NCI-H1694 (cell line): ENCODE measurements at regions not wholly inside any gene's neighbourhood (a gene's known extent, or its start where the extent isn't known, plus 50 kb on each side); places are given as distances from the start of the nearest gene placed in this dataset.

Experiments
- DNase-seq: peaks from one replicate; lab custom pipeline; 2025; lab: John Stamatoyannopoulos, UW

DNA sequence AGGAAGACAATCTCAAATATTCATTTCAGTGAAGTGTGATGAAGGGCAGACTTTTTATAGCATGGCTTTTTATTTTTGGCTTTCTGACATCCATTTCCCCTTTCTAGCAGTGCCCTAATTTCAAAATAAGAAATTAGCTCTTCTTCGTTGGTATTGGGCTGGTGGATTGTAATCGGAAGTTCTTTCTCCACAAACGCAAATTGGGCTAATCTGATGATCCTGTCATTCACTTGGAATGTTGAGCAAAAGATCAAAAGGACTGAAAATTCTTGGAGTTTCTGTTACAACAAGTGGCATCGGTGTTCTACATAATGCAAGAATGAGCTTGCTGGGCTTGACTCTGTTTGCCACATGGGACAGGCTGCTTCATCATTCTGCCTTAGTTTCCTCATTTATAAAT is 1182.8 kb downstream of the FLRT2 start:
- no peak for DNase-seq

DNA sequence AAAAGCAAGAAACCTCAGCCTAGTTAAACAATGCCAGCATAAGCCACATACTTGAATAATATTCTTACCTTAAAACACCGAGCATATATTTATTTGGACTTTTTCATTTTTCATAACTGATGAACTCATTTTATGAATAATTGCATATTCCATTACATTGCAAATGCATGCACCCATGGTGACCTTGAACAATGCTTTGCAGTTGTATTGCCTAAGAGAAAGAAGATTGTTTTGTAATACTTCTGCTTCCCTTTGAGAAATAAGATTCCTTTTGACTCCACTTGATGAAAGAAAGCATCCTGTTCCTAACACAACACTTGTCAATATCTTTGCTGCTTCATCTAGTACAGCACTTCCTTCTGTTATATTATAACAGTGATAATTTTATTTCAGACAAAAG is 1182.2 kb downstream of the FLRT2 start:
- no peak for DNase-seq

DNA sequence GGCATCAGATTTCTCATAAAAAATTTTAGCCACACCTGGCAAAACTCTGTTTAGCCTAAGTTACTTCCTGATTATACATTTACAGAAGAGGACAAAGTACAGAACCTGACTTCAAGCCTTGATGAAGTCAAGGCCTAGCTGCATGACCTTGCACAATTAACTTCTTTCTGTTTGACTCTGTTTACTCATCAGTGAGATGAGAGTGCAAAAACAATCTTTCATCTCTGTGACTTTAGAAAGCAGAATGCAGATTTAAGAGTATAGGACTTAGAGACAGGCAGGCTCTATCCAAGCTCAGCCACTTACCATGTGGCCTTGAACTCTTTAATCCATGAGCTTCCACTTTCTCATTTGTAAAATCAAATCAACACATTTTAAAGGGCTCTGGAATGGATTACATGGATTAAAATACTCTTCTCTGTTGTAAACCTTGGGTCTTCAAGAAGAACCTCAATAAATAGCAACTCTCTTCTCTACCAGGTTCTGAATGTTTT is 1178.9 kb downstream of the FLRT2 start:
- no peak for DNase-seq

DNA sequence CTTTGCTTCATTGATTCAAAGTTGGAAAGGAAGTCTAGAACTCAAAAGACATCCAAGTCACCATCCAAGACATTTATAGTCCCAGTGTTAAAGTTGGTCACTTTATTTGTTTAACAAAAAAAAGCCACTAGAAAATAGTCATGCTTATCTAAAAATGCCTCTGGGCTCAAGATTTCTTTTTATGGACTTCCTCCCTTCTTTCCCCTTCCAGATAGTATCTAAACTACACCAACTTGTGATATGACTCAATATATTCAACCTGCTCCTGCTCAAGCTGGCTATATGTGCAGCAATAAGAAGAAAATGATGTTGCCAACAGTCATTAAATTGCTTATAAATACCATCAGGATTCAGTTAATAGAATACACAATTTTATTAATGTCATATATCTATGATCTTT is 1177.1 kb downstream of the FLRT2 start:
- DNase-seq, result no peak

DNA sequence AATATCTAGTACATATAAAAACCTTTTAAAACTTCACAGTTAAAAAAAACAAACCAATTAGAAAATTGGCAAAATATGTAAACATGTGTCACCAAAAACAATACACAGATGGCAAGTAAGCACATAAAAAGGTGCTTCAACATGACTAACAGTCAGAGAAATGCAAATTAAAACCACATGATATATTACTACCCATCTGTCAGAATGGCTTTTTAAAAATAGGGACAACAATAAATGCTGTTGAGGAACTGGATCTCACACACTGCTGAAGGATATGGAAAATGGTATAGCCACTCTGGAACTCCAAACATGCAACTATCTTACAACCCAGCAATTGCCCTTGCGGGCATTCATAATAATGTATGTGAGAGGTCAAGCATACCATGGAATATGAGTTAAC is 1153.6 kb downstream of the FLRT2 start:
- peak; percentile 66 for DNase-seq

DNA sequence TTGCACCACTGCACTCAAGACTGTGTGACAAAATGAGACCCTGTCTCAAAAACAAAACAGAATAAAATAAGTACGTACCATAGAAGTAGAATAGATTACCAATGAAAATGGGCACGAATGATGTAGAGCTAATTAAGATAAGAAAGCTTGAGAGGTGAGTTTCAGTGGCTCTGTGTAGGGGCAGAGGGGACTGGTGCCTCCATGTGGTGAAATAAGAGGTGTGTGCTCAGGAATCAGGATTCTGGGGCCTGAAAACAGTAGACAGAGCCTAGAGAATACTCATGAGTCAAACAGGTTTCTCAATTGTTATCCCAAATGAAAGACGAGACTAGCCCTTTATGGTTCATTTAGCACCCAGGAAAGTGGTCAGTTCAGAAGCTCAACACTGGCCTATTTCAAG is 1145.1 kb downstream of the FLRT2 start:
- no peak for DNase-seq

DNA sequence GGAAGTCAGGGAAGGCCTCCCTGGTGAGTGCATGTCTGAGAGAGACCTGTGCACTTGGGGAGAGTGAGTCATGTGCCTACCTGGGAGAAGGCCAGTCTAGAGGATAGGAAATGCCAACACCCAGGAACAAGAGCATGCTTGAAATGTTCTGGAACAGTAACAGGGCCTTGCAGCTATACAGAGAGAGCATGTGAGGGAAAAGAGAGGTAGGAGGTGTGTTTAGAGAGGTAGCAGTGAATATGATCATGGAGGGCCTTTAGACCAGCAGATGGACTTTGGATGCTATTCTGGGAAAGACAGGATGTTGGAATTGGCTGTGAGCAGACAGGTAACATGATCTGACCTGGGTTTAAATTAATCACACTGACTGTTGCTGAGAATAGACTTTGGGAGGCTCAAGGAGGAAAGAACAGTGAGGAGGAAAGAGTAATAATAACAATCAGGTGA is 1143.6 kb downstream of the FLRT2 start:
- DNase-seq, result no peak

DNA sequence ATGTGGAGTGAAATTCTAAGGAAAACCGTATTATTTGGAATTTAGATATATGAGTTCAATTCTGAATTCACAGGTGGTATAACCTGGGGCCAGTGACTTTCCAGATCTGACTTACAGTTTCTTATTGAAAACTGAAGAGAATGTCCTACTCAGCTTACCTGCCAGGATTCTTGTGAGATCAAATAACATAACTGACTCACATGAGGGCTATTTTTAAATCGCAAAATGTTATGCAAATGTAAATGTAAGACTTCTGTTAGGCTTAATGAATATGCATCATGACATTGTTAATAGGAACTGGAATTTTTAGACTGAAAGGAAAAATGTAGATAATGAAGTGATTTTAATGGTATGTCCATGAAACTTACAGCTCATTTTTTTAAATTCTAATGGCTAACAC is 1142.1 kb downstream of the FLRT2 start:
- no peak for DNase-seq

DNA sequence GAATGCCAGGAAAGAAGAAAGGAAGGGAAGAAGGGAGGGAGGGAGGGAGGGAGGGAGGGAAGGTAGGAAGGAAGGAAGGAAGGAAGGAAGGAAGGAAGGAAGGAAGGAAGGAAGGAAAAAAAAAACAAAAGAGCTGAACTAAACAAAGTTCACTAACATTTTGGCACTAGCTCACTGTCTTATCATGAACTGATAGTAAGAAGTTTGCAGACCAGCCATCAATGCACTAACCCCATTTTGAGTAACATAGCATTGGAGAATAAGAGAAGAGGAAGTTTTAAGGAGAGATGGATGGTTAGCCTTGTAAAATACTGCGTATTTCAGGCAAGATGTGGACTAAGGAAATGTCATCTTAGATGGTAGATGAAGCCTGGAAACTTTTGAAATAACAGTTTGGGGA is 1136.0 kb downstream of the FLRT2 start:
- DNase-seq, result no peak

DNA sequence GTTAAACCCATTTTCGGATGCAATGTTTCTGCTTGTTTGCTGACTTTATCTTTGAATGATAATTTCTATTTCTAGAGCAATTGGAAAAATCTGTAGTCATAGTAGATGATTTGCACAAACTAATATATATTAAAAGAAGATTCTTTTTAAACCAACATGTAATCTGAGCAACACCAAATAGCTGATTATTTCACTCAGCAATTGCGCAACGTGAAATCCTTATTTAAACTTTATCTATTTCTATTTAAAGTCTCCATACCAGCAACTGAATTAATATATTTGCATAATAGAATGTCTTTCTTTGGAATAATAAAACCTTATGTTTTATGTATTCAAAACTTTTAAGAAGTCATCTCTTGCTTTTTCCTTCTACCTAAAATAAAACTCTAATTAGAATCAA is 1132.4 kb downstream of the FLRT2 start:
- DNase-seq, result no peak

DNA sequence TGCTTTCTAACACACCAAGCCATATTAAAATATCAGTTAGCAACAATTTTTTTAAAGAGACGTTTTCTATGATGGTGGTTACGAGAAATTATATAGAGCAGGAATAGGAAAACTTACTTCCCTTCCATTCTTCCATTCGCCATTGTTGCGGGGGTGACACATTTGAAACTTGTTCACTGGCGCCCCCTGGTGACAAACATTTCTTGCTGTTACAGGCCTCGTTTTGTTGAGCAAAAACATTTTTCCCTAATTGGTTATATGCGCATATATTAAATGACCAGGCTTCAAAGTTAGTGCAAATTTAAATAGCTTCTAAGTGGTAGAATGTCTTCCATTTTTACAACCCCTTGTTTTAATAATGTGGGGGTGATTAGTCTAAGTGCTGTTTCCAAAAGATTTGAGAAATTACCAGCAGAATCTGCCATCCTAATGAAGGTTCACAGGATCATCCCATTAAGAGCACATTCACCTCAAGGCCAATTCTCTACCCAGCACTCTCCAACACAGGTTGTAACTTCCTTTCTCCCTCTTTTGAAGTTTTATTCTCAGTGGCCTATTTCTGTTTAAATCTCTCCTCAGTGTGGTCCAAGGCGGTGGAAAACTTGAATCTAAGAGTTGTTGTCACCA is 1124.7 kb downstream of the FLRT2 start:
- DNase-seq, result peak; percentile 20

DNA sequence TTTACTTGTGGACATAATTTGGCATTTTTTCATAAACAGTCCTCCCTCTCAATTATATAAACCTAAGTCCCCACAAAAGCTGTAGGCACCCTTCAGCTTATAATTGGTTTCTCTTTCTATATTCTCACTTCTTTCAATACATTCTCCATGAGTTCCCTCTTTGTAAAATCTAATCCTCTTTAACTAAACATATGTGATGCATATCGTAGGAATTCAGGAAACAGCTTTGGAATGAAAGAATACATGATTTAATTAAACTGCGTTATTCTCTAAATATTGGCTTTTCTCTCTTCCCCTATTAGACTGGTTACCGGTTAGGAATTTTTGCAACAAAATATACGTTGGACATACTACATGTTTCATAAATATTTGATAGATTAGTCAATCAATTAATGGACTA is 1122.6 kb downstream of the FLRT2 start:
- no peak for DNase-seq

DNA sequence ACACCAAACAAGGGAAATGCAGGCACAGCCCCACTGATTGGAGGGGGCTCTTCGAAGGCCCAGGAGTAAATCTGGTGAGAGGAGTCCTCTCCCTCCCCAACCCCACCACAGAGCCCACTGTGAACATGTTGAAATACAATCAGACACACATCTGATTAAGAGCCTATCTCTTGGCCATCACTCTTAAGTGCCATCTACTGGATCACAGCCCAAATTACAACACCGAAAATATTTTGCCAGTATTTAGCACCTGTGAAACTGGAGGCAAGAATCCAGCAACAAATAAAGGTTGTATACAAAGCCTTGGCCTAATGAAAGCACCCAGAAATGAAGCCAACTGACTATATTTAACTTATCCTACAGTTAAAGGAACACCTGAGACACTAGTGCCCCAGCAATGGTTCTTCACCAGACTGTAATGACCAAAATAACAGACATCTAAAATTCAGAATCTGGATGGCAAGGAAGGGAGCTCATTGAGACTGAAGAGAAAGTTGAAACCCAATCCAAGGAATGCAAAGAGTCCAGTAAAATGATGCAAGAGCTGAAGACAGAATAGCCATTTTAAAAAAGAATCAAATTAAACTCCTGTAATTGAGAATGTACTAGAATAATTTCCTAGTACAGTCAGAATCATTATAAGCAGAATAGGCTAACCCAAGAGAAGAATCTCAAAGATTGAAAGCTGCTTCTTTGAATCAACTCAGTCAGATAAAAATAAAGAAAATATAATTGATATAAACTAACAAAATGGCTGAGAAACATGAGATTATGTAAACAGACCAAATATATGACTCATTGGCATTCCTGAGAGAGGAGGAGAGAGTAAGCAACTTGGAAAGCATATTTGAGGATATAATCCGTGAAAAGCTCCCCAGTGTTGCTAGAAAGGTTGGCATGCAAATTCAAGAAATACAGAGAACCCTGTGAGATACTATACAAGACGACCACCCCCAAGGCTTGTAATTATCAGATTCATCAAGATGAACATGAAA is 1117.0 kb downstream of the FLRT2 start:
- DNase-seq, result peak; percentile 20

DNA sequence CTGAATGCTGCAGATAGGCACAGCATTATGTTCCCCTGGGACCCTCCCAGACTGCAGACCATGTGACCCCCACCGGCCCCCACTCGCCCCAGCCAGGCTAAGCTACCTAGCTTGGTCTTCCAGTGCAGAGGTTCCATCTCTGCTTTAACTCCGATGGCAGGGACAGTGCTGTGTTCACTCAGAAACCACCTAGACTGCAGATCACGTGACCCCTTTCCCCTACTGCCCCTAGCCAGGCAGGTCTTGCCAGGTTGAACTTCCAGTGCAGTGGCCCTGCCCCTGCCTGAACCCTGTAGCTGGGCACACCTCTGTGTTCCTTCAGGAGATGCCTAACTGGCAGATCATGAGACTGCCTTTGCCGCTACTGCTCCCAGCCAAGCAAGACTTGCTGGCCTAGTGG is 1116.2 kb downstream of the FLRT2 start:
- DNase-seq, result no peak

DNA sequence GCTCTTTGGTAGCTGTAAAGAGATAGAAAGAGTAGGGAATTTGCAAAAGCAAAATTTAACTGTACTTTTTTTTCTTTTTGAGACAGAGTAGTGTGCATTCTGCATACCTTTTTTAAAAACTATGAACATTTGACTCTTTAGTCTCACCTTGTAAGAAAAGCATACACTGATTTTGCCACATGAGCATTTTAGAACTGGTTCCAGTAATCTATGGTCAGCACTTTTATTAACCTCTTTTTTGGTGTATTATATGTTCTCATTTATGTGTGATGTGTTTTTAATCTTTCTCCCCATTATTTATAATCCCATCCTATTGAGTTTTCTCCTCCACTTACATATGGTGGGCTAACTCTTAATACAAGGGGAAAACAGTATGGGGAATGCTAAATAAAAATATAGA is 1111.4 kb downstream of the FLRT2 start:
- DNase-seq, result no peak

DNA sequence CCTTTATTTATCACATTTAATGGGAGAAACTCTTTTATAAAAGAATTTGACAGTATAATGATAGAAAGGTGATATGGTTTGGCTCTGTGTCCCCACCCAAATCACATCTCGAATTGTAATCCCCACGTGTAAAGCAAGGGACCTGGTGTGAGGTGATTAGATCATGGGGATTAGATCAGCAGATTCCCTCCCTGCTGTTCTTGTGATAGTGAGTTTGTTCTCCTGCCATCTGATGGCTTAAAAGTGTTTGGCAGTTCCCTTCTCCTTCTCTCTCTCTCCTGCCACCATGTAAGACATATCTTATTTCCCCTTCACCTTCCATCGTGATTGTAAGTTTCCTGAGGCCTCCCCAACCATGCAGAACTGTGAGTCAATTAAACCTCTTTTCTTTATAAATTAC is 1110.3 kb downstream of the FLRT2 start:
- no peak for DNase-seq

DNA sequence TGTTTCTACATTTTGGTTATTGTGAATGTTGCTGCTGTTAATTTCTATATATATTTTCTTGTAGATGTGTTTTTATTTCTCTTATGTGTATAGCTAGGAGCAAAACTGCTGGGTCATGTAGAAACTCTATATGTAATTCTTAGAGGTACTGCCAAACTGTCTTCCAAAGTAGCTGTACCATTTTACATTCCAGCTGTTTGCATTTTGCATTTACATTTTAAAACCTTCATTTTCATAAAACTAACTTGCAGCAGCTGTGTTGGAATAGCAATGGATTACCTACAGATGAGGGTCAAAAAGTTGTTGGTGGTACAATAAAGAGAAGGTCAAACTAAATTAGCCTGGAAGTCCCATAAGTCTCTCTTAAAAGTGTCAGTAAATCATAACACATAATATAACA is 1109.7 kb downstream of the FLRT2 start:
- no peak for DNase-seq

DNA sequence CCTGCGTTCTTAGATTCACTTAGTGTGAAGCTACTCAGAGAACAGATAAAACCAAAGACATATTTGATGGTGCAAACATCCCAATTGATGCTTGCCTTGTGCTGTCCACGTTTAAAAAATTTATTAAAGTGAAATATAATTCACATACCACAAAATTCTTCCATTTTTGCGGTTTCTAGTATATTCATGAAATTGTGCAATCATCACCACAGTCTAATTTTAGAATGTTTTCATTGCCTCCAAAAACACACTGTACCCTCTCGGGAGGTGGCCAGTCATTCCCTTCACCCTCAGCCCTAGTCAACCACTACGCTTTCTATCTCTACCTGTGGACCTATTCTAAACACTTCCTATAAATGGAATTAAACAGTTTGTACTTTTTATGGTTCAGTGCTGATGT is 1109.2 kb downstream of the FLRT2 start:
- DNase-seq, result no peak

DNA sequence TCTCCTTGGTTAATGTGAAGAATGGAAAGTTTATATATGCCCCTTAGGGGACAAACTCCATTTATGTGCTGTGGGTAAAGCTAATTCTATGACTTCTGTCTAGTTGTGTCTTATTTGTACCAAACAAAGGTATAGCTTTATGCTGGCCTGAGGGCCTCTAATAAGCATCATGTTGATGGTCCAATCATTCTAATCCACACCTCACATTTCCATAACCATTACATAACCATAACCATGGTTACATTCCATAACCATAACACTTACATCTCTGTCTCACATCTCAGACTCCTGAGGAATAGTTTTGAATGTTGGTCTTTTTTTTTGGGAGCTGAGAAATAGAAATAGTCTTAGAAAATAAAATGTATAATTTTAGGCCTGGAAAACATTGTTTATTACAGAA is 1097.1 kb downstream of the FLRT2 start:
- no peak for DNase-seq

DNA sequence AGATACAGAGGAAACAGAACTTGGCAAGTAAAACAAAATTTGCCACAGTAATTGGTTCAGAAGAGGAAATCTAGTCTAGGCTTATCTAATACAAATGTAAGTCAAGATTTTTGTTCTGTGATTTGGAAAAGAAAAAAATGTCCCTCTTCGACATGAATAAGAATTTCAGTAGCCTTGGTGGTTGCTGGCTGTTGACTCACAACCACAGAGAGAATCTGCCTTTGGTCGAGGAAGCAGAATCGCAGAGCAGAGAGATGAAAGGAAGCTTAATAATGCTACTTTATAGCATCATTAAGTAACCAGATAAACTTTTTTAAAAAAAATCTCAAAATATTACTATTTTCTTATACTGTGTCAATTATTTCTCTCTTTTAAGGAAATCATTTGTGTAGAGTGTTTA is 1096.6 kb downstream of the FLRT2 start:
- DNase-seq, result no peak

DNA sequence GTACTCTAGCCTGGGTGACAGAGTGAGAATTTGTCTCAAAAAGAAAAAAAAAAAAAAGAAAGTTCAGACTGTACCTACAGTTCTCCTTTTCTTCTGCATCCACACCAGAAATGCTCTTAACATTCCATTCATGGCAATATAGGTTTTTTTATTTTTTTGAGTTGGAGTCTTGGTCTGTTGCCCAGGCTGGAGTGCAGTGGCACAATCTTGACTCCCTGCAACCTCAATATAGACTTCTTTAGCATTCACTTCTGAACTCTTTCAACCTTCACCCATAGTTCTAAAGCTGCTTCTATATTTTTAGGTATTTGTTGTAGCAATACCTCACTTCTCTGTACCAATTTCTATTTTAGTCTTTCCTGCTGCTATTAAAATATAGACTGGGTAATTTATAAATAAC is 1095.7 kb downstream of the FLRT2 start:
- no peak for DNase-seq

DNA sequence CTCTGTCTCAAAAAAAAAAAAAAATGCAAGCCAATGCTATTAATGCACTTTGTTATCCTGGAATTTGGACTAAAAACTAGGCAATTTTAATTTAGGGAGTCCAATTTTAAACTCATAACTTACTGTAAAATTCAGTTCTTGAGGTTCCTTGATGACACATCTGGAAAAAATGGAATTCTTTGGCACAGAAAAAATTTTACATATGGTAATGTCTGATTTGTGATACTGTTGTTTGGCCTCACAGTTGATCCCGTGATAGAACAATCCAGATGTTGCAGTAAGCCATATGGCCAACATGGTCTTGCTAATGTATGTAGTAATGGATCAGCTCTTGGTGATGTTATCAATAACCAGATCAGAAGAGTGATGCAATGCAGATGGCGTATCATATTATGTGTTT is 1089.8 kb downstream of the FLRT2 start:
- DNase-seq, result no peak

DNA sequence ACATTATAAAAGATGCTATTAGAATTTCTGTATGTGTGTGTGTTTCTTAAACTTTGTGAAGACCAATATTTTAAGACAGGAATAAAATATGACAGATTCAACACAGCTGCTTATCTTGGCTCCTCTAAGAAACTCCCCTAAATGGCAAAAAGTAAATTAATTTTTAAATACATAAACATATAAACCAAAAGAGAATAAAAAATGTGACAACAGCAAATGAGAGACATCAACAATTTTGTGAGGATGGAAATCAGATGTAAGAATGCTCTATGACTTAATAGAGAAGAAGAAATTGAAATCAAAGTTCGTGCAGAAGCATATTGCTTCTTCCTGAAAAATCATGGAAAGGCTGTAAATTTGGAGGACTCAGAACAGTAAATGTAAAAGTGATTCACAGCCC is 1083.8 kb downstream of the FLRT2 start:
- DNase-seq, result no peak
